Kidney epithelial cell (primary cell): ENCODE measurements at regions not wholly inside any gene's neighbourhood (a gene's known extent, or its start where the extent isn't known, plus 50 kb on each side); places are given as distances from the start of the nearest gene placed in this dataset.

Experiments
- DNase-seq: peaks from one replicate; pipeline ENCODE4 v3.0.0-alpha.2; 2010; ENCODE audit warnings: low read depth
- H3K27me3 ChIP-seq: 2 replicates; pipeline ENCODE4 v1.6.0; 2011; ENCODE audit warnings: low read length; ENCODE audit not compliant: control insufficient read depth, insufficient read depth
- H3K36me3 ChIP-seq: 2 replicates; pipeline ENCODE4 v1.5.1; 2011; ENCODE audit warnings: low read length; ENCODE audit not compliant: control insufficient read depth, insufficient read depth
- H3K4me3 ChIP-seq: 2 replicates; pipeline ENCODE4 v1.5.1; 2011; ENCODE audit warnings: low read depth, mild to moderate bottlenecking, control low read depth, low read length
- TF ChIP-seq, protein P1 (sequence below): IDR thresholded peaks from 2 replicates; pipeline ENCODE4 v1.5.1; 2011; ENCODE audit warnings: mild to moderate bottlenecking, moderate library complexity, low read length, control low read depth, inconsistent platforms; ENCODE audit not compliant: insufficient read depth, poor library complexity, severe bottlenecking

- Histone ChIP-seq H3K27me3 (no peaks in the 10 kb centered on the region), H3K36me3 (no peaks in the 10 kb centered on the region), H3K4me3 (no peak overlapping the region)
- no peak for DNase-seq
- TF ChIP-seq, protein P1, sequence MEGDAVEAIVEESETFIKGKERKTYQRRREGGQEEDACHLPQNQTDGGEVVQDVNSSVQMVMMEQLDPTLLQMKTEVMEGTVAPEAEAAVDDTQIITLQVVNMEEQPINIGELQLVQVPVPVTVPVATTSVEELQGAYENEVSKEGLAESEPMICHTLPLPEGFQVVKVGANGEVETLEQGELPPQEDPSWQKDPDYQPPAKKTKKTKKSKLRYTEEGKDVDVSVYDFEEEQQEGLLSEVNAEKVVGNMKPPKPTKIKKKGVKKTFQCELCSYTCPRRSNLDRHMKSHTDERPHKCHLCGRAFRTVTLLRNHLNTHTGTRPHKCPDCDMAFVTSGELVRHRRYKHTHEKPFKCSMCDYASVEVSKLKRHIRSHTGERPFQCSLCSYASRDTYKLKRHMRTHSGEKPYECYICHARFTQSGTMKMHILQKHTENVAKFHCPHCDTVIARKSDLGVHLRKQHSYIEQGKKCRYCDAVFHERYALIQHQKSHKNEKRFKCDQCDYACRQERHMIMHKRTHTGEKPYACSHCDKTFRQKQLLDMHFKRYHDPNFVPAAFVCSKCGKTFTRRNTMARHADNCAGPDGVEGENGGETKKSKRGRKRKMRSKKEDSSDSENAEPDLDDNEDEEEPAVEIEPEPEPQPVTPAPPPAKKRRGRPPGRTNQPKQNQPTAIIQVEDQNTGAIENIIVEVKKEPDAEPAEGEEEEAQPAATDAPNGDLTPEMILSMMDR: no peak
These were observed 137.0 kb downstream of the DLEU7 start for GRCh38 chr13:50706505-50706904.

DNA sequence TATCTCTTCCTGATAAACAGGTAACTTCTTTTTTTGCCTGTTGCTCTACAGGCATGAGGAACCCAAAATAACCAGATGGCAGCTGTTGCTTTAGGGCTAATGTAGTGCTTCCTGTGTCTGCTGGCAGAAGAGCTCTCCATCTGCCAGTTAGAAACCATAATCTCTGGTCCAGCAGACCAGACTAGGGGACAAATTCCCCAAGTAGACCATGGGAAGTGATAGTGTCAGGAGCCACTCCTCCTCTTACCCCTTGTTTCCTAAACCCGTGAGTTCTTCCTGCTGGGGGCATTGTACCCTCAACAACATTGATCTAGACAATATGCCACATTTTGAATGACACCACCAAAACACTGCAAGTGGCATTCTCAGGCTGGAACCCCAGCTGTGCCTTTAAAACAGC lies 135.9 kb downstream of the DLEU7 start:
- no peak for DNase-seq
- TF ChIP-seq, protein P1: no peak
- Histone ChIP-seq H3K4me3 (no peak overlapping the region), H3K36me3 (no peaks in the 10 kb centered on the region), H3K27me3 (no peaks in the 10 kb centered on the region)

GRCh38 chr13:50708461-50708860 lies 135.0 kb downstream of the DLEU7 start:
- Histone ChIP-seq H3K36me3 (no peaks in the 10 kb centered on the region), H3K27me3 (no peaks in the 10 kb centered on the region), H3K4me3 (no peak overlapping the region)
- DNase-seq: no peak
- TF ChIP-seq, protein P1: no peak

DNA sequence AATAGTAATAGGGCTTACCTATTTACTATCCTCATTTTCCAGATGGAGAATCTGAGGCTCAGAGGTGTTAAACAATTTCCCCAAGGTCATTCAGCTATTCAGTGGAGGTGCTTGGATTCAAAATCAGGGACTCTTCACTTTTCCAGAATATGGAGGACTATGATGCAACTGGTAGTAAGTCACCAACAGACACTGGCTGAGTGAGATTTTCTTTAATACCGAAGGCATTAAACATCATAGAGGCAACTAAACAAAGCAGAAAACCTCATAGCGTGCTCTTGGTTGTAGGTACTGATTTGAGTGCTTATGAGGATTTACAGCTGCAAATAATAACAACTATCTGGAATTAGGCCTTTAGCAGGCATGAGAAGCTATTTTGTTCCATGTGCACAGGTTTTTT lies 134.4 kb downstream of the DLEU7 start:
- no peak for DNase-seq
- TF ChIP-seq, protein P1: no peak
- no peak overlapping the region for H3K4me3 ChIP-seq
- no peaks in the 10 kb centered on the region for H3K36me3 ChIP-seq
- H3K27me3 ChIP-seq: no peaks in the 10 kb centered on the region

GRCh38 chr13:50711131-50711815 lies 132.2 kb downstream of the DLEU7 start:
- Histone ChIP-seq H3K27me3 (no peaks in the 10 kb centered on the region), H3K36me3 (no peaks in the 10 kb centered on the region), H3K4me3 (no peak overlapping the region)
- TF ChIP-seq, protein P1: no peak
- DNase-seq: no peak

GRCh38 chr13:50711996-50712395 lies 131.5 kb downstream of the DLEU7 start:
- TF ChIP-seq, protein P1: no peak
- Histone ChIP-seq H3K36me3 (no peaks in the 10 kb centered on the region), H3K4me3 (no peak overlapping the region), H3K27me3 (no peaks in the 10 kb centered on the region)
- no peak for DNase-seq
